GM12878 (cell line): ENCODE measurements at regions not wholly inside any gene's neighbourhood (a gene's known extent, or its start where the extent isn't known, plus 50 kb on each side); places are given as distances from the start of the nearest gene placed in this dataset.

Source experiments
- ATAC-seq: fragments of 200-7000 bp; cut with Tn5 transposase; 3 replicates; pipeline ENCODE4 v1.9.1; 2020; ENCODE audit warnings: mild to moderate bottlenecking, moderate library complexity
- BruUV-seq: library from RNA; stranded (reverse); fragments of 400-500 nt; replicated peaks from 2 replicates; lab custom pipeline; 2021; lab: Mats Ljungman, UMichigan
- CTCF ChIA-PET: fragments of 300-600 bp; sonication (Branson Sonifier 250); formaldehyde crosslinking; extraction: SDS; loops from one replicate; lab custom pipeline; 2021; ENCODE audit warnings: inconsistent platforms; lab: Yijun Ruan, JAX
- POLR2A ChIA-PET: fragments of 350-600 bp; formaldehyde crosslinking; extraction: SDS; loops from one replicate; lab custom pipeline; 2021; ENCODE audit warnings: inconsistent platforms; lab: Charles Lee
- RAD21 ChIA-PET: fragments of 300-600 bp; sonication (Branson Sonifier 250); formaldehyde crosslinking; loops from one replicate; lab custom pipeline; 2023; ENCODE audit warnings: antibody characterized with exemption; ENCODE audit not compliant: unreplicated experiment; lab: Charles Lee
- SMC1A ChIA-PET: fragments of 300-600 bp; sonication (Branson Sonifier 250); formaldehyde crosslinking; loops from one replicate; lab custom pipeline; 2023; ENCODE audit not compliant: unreplicated experiment, uncharacterized antibody; lab: Charles Lee
- DNase-seq: peaks from one replicate; pipeline ENCODE4 v3.0.0-alpha.2; 2011; ENCODE audit warnings: low read depth, low spot score
- FAIRE-seq: peaks from 3 replicates; lab custom pipeline; 2011; peaks lifted over from hg19 to GRCh38; lab: Jason Lieb, UNC
- H2AFZ ChIP-seq: 2 replicates; pipeline ENCODE4 v1.6.0; 2011; ENCODE audit warnings: low read depth, low read length, control low read depth; ENCODE audit not compliant: control insufficient read depth
- H3K27ac ChIP-seq: 2 replicates; pipeline ENCODE4 v1.5.1; 2011; ENCODE audit warnings: control low read depth; ENCODE audit not compliant: control insufficient read depth, insufficient read depth
- H3K27me3 ChIP-seq, 2 experiments: replicated peaks in 1 of 2; 2 replicates each; pipeline versions ENCODE4 v1.6.0 to v1.6.1; 2011; ENCODE audit warnings: low read length in 1 of 2; ENCODE audit not compliant: control insufficient read depth in 2 of 2, insufficient read depth in 2 of 2
- H3K36me3 ChIP-seq, 2 experiments: 2 replicates each; pipeline ENCODE4 v1.5.1; 2011; ENCODE audit warnings: low read length in 1 of 2; ENCODE audit not compliant: control insufficient read depth in 2 of 2, insufficient read depth in 2 of 2
- H3K4me1 ChIP-seq: 2 replicates; pipeline ENCODE4 v1.6.1; 2011; ENCODE audit warnings: mild to moderate bottlenecking, low read length, moderate library complexity, mixed read lengths; ENCODE audit not compliant: control insufficient read depth, insufficient read depth
- H3K4me2 ChIP-seq: 2 replicates; pipeline ENCODE4 v1.6.0; 2011; ENCODE audit warnings: control low read depth; ENCODE audit not compliant: control insufficient read depth, insufficient read depth
- H3K4me3 ChIP-seq: fragments of 200-600 bp; sonication (generic); 2 replicates; pipeline ENCODE4 v1.5.1; 2016
- H3K79me2 ChIP-seq: 2 replicates; pipeline ENCODE4 v1.6.0; 2011; ENCODE audit warnings: low read length; ENCODE audit not compliant: control insufficient read depth, insufficient read depth
- H3K9ac ChIP-seq: 2 replicates; pipeline ENCODE4 v1.8.0; 2011; ENCODE audit warnings: low read length, control low read depth, mixed read lengths; ENCODE audit not compliant: control insufficient read depth, insufficient read depth
- H3K9me3 ChIP-seq: replicated peaks from 3 replicates; pipeline ENCODE4 v1.5.1; 2011; ENCODE audit warnings: mild to moderate bottlenecking, low read length; ENCODE audit not compliant: control insufficient read depth, insufficient read depth
- H4K20me1 ChIP-seq: 2 replicates; pipeline ENCODE4 v1.6.0; 2011; ENCODE audit not compliant: control insufficient read depth, insufficient read depth
- DPF2 ChIP-seq: fragments of 450-650 bp; IDR thresholded peaks from 2 replicates; pipeline ENCODE4 v1.6.1; 2017; ENCODE audit warnings: mild to moderate bottlenecking
- MYC ChIP-seq: IDR thresholded peaks from 2 replicates; pipeline ENCODE4 v1.6.1; 2011; ENCODE audit warnings: mild to moderate bottlenecking, low read length, moderate library complexity, inconsistent platforms; ENCODE audit not compliant: insufficient read depth, insufficient replicate concordance, insufficient read length, severe bottlenecking
- RELA ChIP-seq: fragments of 450-650 bp; IDR thresholded peaks from 2 replicates; pipeline ENCODE4 v1.8.0; 2014; ENCODE audit warnings: borderline replicate concordance; ENCODE audit not compliant: partially characterized antibody
- SP1 ChIP-seq: IDR thresholded peaks from one replicate; pipeline ENCODE4 v1.6.1; 2011; ENCODE audit warnings: low read depth, low read length
- in situ Hi-C: fragments of 300-500 bp; cut with MboI; formaldehyde crosslinking; loops from 9 replicates; pipeline ENCODE4 v1.14.3; 2018; ENCODE audit warnings: mixed read lengths
- intact Hi-C: fragments of 100-400 bp; cut with micrococcal nuclease; formaldehyde crosslinking; loops from one replicate; pipeline ENCODE4 v1.14.2; 2022; ENCODE audit not compliant: unreplicated experiment
- TF ChIP-seq, protein P1 (sequence below): fragments of 450-650 bp; IDR thresholded peaks from 2 replicates; pipeline ENCODE4 v1.6.1; 2018; ENCODE audit warnings: mild to moderate bottlenecking, low read depth, moderate library complexity; ENCODE audit not compliant: partially characterized antibody
- TF ChIP-seq, protein P2 (sequence below): fragments of 450-650 bp; formaldehyde crosslinking; IDR thresholded peaks from 2 replicates; pipeline ENCODE4 v1.4.0; 2020; ENCODE audit warnings: mild to moderate bottlenecking, moderate library complexity
- TF ChIP-seq, protein P3 (sequence below): IDR thresholded peaks from 2 replicates; pipeline ENCODE4 v1.6.1; 2012; ENCODE audit warnings: low read depth, low read length, improper control_type of control experiment

DNA sequence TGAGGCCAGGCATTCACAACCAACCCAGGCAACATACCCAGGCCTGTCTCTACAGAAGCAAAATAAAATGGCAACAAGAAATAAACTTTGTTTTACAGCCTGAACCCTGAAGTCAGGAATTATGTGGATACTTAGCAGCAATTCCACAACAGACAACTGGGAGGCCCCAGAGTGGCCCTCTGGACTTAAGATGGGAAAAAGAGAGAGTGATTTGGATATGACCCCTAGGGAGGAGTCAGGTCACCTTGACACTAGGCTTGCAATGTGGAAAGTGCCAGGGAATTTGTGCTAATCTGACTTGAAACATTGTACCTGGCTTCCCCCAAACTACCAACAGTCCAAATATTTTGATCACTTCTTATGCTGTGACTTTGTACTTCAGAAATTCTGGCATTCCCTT is 193.1 kb downstream of the PARM1 start (continued):
- TF ChIP-seq, protein P1, sequence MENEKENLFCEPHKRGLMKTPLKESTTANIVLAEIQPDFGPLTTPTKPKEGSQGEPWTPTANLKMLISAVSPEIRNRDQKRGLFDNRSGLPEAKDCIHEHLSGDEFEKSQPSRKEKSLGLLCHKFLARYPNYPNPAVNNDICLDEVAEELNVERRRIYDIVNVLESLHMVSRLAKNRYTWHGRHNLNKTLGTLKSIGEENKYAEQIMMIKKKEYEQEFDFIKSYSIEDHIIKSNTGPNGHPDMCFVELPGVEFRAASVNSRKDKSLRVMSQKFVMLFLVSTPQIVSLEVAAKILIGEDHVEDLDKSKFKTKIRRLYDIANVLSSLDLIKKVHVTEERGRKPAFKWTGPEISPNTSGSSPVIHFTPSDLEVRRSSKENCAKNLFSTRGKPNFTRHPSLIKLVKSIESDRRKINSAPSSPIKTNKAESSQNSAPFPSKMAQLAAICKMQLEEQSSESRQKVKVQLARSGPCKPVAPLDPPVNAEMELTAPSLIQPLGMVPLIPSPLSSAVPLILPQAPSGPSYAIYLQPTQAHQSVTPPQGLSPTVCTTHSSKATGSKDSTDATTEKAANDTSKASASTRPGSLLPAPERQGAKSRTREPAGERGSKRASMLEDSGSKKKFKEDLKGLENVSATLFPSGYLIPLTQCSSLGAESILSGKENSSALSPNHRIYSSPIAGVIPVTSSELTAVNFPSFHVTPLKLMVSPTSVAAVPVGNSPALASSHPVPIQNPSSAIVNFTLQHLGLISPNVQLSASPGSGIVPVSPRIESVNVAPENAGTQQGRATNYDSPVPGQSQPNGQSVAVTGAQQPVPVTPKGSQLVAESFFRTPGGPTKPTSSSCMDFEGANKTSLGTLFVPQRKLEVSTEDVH: no peak
- no peak for TF ChIP-seq RELA
- TF ChIP-seq, protein P2, sequence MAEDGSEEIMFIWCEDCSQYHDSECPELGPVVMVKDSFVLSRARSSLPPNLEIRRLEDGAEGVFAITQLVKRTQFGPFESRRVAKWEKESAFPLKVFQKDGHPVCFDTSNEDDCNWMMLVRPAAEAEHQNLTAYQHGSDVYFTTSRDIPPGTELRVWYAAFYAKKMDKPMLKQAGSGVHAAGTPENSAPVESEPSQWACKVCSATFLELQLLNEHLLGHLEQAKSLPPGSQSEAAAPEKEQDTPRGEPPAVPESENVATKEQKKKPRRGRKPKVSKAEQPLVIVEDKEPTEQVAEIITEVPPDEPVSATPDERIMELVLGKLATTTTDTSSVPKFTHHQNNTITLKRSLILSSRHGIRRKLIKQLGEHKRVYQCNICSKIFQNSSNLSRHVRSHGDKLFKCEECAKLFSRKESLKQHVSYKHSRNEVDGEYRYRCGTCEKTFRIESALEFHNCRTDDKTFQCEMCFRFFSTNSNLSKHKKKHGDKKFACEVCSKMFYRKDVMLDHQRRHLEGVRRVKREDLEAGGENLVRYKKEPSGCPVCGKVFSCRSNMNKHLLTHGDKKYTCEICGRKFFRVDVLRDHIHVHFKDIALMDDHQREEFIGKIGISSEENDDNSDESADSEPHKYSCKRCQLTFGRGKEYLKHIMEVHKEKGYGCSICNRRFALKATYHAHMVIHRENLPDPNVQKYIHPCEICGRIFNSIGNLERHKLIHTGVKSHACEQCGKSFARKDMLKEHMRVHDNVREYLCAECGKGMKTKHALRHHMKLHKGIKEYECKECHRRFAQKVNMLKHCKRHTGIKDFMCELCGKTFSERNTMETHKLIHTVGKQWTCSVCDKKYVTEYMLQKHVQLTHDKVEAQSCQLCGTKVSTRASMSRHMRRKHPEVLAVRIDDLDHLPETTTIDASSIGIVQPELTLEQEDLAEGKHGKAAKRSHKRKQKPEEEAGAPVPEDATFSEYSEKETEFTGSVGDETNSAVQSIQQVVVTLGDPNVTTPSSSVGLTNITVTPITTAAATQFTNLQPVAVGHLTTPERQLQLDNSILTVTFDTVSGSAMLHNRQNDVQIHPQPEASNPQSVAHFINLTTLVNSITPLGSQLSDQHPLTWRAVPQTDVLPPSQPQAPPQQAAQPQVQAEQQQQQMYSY: no peak

DNA sequence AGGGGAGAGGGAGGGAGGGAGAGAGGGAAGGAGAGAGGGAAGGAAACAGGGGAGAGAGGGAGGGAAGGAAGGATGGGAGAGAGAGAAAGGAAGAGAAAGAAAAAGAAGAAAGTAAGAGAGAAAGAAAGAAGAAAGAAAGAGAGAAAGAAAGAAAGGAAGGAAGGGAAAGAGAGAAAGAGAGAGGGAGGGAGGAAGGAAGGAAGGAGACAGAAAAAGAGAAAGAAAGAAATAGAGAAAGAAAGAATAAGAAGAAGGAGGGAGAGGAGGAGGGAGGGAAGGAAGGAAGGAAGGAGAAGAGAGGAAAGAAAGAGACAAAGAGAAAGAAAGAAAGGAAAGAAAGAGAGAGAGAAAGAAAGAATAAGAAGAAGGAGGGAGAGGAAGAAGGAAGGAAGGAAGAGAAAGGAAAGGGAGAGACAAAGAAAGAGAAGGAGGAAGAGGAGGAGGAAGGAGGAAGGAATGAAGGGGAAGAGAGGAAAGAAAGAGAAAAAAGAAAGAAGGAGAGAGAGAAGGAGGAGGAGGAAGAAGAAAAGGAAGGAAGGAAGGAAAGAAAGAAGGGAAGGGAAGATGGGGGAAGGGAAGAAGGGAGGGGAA is 189.6 kb downstream of the PARM1 start:
- Histone ChIP-seq H3K27me3 (no peaks in the 10 kb centered on the region), H3K9ac (no peak overlapping the region), H2AFZ (no peak overlapping the region), H3K9me3 (no peaks in the 10 kb centered on the region; the same call in 2 of the 3 replicates), H3K79me2 (no peaks in the 10 kb centered on the region), H3K4me3 (no peak overlapping the region), H4K20me1 (no peaks in the 10 kb centered on the region), H3K36me3 (no peaks in the 10 kb centered on the region), H3K4me2 (no peak overlapping the region), H3K4me1 (no peaks in the 10 kb centered on the region), H3K27ac (no peak overlapping the region)
- no peak for ATAC-seq
- DNase-seq: no peak
- TF ChIP-seq DPF2 (no peak), MYC (no peak), SP1 (no peak)
- TF ChIP-seq, protein P3, sequence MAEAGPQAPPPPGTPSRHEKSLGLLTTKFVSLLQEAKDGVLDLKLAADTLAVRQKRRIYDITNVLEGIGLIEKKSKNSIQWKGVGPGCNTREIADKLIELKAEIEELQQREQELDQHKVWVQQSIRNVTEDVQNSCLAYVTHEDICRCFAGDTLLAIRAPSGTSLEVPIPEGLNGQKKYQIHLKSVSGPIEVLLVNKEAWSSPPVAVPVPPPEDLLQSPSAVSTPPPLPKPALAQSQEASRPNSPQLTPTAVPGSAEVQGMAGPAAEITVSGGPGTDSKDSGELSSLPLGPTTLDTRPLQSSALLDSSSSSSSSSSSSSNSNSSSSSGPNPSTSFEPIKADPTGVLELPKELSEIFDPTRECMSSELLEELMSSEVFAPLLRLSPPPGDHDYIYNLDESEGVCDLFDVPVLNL: no peak
- ChIA-PET SMC1A (no interaction called here), POLR2A (no interaction called here), RAD21 (no interaction called here), CTCF (no interaction called here)
- BruUV-seq: no TSS peak
- intact Hi-C loops: no loop called here
- no peak for FAIRE-seq
- in situ Hi-C loops: no loop called here
